ENCODE measurements at regions not wholly inside any gene's neighbourhood (a gene's known extent, or its start where the extent isn't known, plus 50 kb on each side); places are given as distances from the start of the nearest gene placed in this dataset.
"Not testable (repeated sequence)": the region's sequence is repeated elsewhere in the genome, so short reads cannot be mapped to it uniquely, and the experiment has no call there.

- peaks cover 21% of the 10 kb centered on the region for H3K9me3 ChIP-seq (replicated peaks; ENCODE audit: low read length)
- H3K4me3 ChIP-seq (ENCODE audit: low read length): no peak overlapping the region
These were observed 2604.8 kb upstream of the TPTE start for GRCh38 chr21:7916329-7917303.

GRCh38 chr21:7917729-7918128 is 2603.7 kb upstream of the TPTE start:
- Histone ChIP-seq H3K36me3 (ENCODE audit: insufficient read depth, low read length) (no peaks in the 10 kb centered on the region), H3K4me1 (ENCODE audit: control insufficient read depth, insufficient read depth, low read length) (no peaks in the 10 kb centered on the region), H3K9me3 (replicated peaks; ENCODE audit: low read length) (peaks cover 21% of the 10 kb centered on the region)

More at GRCh38 chr21:7916329-7917303, 2604.8 kb upstream of the TPTE start:
- Histone ChIP-seq H3K9ac (ENCODE audit: low read depth, low read length) (no peak overlapping the region), H3K4me2 (ENCODE audit: low read length) (no peak overlapping the region), H3K36me3 (ENCODE audit: insufficient read depth, low read length) (no peaks in the 10 kb centered on the region), H3K4me1 (ENCODE audit: control insufficient read depth, insufficient read depth, low read length) (no peaks in the 10 kb centered on the region), H3K27me3 (ENCODE audit: control insufficient read depth, insufficient read depth, low read length) (no peaks in the 10 kb centered on the region)

GRCh38 chr21:7925918-7926582 is 2595.3 kb upstream of the TPTE start:
- not testable (repeated sequence) for H3K4me1 ChIP-seq (ENCODE audit: control insufficient read depth, insufficient read depth, low read length); H3K36me3 ChIP-seq (ENCODE audit: insufficient read depth, low read length); H3K4me3 ChIP-seq (ENCODE audit: low read length); H3K9ac ChIP-seq (ENCODE audit: low read depth, low read length); H3K4me2 ChIP-seq (ENCODE audit: low read length); H3K27me3 ChIP-seq (ENCODE audit: control insufficient read depth, insufficient read depth, low read length)
- peaks cover 36% of the 10 kb centered on the region for H3K9me3 ChIP-seq (replicated peaks; ENCODE audit: low read length)

More at GRCh38 chr21:7917729-7918128, 2603.7 kb upstream of the TPTE start:
- Histone ChIP-seq H3K9ac (ENCODE audit: low read depth, low read length) (no peak overlapping the region), H3K27me3 (ENCODE audit: control insufficient read depth, insufficient read depth, low read length) (no peaks in the 10 kb centered on the region), H3K4me2 (ENCODE audit: low read length) (no peak overlapping the region), H3K4me3 (ENCODE audit: low read length) (no peak overlapping the region)

- H3K36me3 ChIP-seq (ENCODE audit: insufficient read depth, low read length); H3K27me3 ChIP-seq (ENCODE audit: control insufficient read depth, insufficient read depth, low read length); H3K4me2 ChIP-seq (ENCODE audit: low read length); H3K4me3 ChIP-seq (ENCODE audit: low read length); H3K9ac ChIP-seq (ENCODE audit: low read depth, low read length); H3K4me1 ChIP-seq (ENCODE audit: control insufficient read depth, insufficient read depth, low read length): not testable (repeated sequence)
- peaks cover 57% of the 10 kb centered on the region for H3K9me3 ChIP-seq (replicated peaks; ENCODE audit: low read length)
These were observed 2592.9 kb upstream of the TPTE start for GRCh38 chr21:7928528-7928927.

- not testable (repeated sequence) for H3K4me3 ChIP-seq (ENCODE audit: low read length)
- peaks cover 65% of the 10 kb centered on the region for H3K9me3 ChIP-seq (replicated peaks; ENCODE audit: low read length)
These were observed 2591.8 kb upstream of the TPTE start for GRCh38 chr21:7929586-7929985.

GRCh38 chr21:7930445-7930844 is 2590.9 kb upstream of the TPTE start:
- not testable (repeated sequence) for H3K4me2 ChIP-seq (ENCODE audit: low read length); H3K4me3 ChIP-seq (ENCODE audit: low read length); H3K9ac ChIP-seq (ENCODE audit: low read depth, low read length); H3K4me1 ChIP-seq (ENCODE audit: control insufficient read depth, insufficient read depth, low read length); H3K36me3 ChIP-seq (ENCODE audit: insufficient read depth, low read length); H3K27me3 ChIP-seq (ENCODE audit: control insufficient read depth, insufficient read depth, low read length)
- peaks cover 70% of the 10 kb centered on the region for H3K9me3 ChIP-seq (replicated peaks; ENCODE audit: low read length)

More at GRCh38 chr21:7929586-7929985, 2591.8 kb upstream of the TPTE start:
- not testable (repeated sequence) for H3K9ac ChIP-seq (ENCODE audit: low read depth, low read length); H3K27me3 ChIP-seq (ENCODE audit: control insufficient read depth, insufficient read depth, low read length); H3K4me1 ChIP-seq (ENCODE audit: control insufficient read depth, insufficient read depth, low read length); H3K4me2 ChIP-seq (ENCODE audit: low read length); H3K36me3 ChIP-seq (ENCODE audit: insufficient read depth, low read length)

- H3K9me3 ChIP-seq (replicated peaks; ENCODE audit: low read length): peaks cover 72% of the 10 kb centered on the region
- H3K36me3 ChIP-seq (ENCODE audit: insufficient read depth, low read length); H3K27me3 ChIP-seq (ENCODE audit: control insufficient read depth, insufficient read depth, low read length); H3K9ac ChIP-seq (ENCODE audit: low read depth, low read length); H3K4me1 ChIP-seq (ENCODE audit: control insufficient read depth, insufficient read depth, low read length); H3K4me3 ChIP-seq (ENCODE audit: low read length); H3K4me2 ChIP-seq (ENCODE audit: low read length): not testable (repeated sequence)
These were observed 2589.3 kb upstream of the TPTE start for GRCh38 chr21:7932113-7932512.

GRCh38 chr21:7932834-7933233 is 2588.5 kb upstream of the TPTE start:
- H3K4me1 ChIP-seq (ENCODE audit: control insufficient read depth, insufficient read depth, low read length); H3K36me3 ChIP-seq (ENCODE audit: insufficient read depth, low read length); H3K9ac ChIP-seq (ENCODE audit: low read depth, low read length); H3K4me3 ChIP-seq (ENCODE audit: low read length); H3K27me3 ChIP-seq (ENCODE audit: control insufficient read depth, insufficient read depth, low read length); H3K4me2 ChIP-seq (ENCODE audit: low read length): not testable (repeated sequence)
- H3K9me3 ChIP-seq (replicated peaks; ENCODE audit: low read length): peaks cover 72% of the 10 kb centered on the region

GRCh38 chr21:7933923-7934322 is 2587.5 kb upstream of the TPTE start:
- H3K36me3 ChIP-seq (ENCODE audit: insufficient read depth, low read length): no peaks in the 10 kb centered on the region
- H3K4me3 ChIP-seq (ENCODE audit: low read length): no peak overlapping the region
- no peak overlapping the region for H3K9ac ChIP-seq (ENCODE audit: low read depth, low read length)
- no peaks in the 10 kb centered on the region for H3K27me3 ChIP-seq (ENCODE audit: control insufficient read depth, insufficient read depth, low read length)
- H3K4me2 ChIP-seq (ENCODE audit: low read length): no peak overlapping the region
- H3K9me3 ChIP-seq (replicated peaks; ENCODE audit: low read length): peaks cover 72% of the 10 kb centered on the region
- H3K4me1 ChIP-seq (ENCODE audit: control insufficient read depth, insufficient read depth, low read length): no peaks in the 10 kb centered on the region

GRCh38 chr21:7937297-7937696 is 2584.1 kb upstream of the TPTE start:
- H3K9me3 ChIP-seq (replicated peaks; ENCODE audit: low read length): peaks cover 74% of the 10 kb centered on the region
- not testable (repeated sequence) for H3K27me3 ChIP-seq (ENCODE audit: control insufficient read depth, insufficient read depth, low read length); H3K36me3 ChIP-seq (ENCODE audit: insufficient read depth, low read length); H3K4me1 ChIP-seq (ENCODE audit: control insufficient read depth, insufficient read depth, low read length); H3K9ac ChIP-seq (ENCODE audit: low read depth, low read length); H3K4me2 ChIP-seq (ENCODE audit: low read length); H3K4me3 ChIP-seq (ENCODE audit: low read length)

GRCh38 chr21:7938223-7938622 is 2583.2 kb upstream of the TPTE start:
- H3K4me2 ChIP-seq (ENCODE audit: low read length); H3K36me3 ChIP-seq (ENCODE audit: insufficient read depth, low read length); H3K27me3 ChIP-seq (ENCODE audit: control insufficient read depth, insufficient read depth, low read length); H3K4me3 ChIP-seq (ENCODE audit: low read length); H3K4me1 ChIP-seq (ENCODE audit: control insufficient read depth, insufficient read depth, low read length); H3K9ac ChIP-seq (ENCODE audit: low read depth, low read length): not testable (repeated sequence)
- H3K9me3 ChIP-seq (replicated peaks; ENCODE audit: low read length): peaks cover 76% of the 10 kb centered on the region

Measured in skeletal muscle satellite cell (primary cell).